Thyroid gland (tissue), 4 donors: ENCODE measurements at regions not wholly inside any gene's neighbourhood (a gene's known extent, or its start where the extent isn't known, plus 50 kb on each side); places are given as distances from the start of the nearest gene placed in this dataset.

Source experiments
- DNase-seq, 2 donors: peaks; one replicate each; pipeline ENCODE4 v3.0.0-alpha.2; 2019
- H3K27ac ChIP-seq, 3 donors: fragments of 200-600 bp; sonication (generic); 1 replicate in 2 of 3; 2 replicates in 1 of 3; pipeline ENCODE4 v1.5.1; 2016 to 2019; ENCODE audit warnings: mild to moderate bottlenecking in 1 of 3, moderate library complexity in 1 of 3
- H3K27me3 ChIP-seq: fragments of 200-600 bp; sonication (generic); one replicate; pipeline ENCODE4 v1.5.1; 2019
- H3K36me3 ChIP-seq, 2 donors: fragments of 200-600 bp; sonication (generic); one replicate each; pipeline ENCODE4 v1.5.1; 2016 to 2019
- H3K4me1 ChIP-seq, 2 donors: fragments of 200-600 bp; sonication (generic); one replicate each; pipeline ENCODE4 v1.5.1; 2017 to 2019
- H3K4me3 ChIP-seq, 3 donors: fragments of 200-600 bp; sonication (generic); replicated peaks in 1 of 3; 1 replicate in 2 of 3; 2 replicates in 1 of 3; pipeline ENCODE4 v1.5.1; 2016; ENCODE audit warnings: mild to moderate bottlenecking in 1 of 3
- H3K9me3 ChIP-seq: fragments of 200-600 bp; sonication (generic); one replicate; pipeline ENCODE4 v1.5.1; 2017
- POLR2A ChIP-seq, 2 donors: fragments of 450-650 bp; IDR thresholded peaks; one replicate each; pipeline ENCODE4 v1.6.1; 2017; ENCODE audit warnings: antibody characterized with exemption in 2 of 2, mild to moderate bottlenecking in 2 of 2, moderate library complexity in 1 of 2
- WGBS, 2 donors: methylation state at CpG; one replicate each; pipeline ENCODE4 v1.1.5; 2017; 5-methylcytosine and 5-hydroxymethylcytosine counted together
- intact Hi-C: fragments of 100-400 bp; cut with DNase I; formaldehyde crosslinking; loops from one replicate; pipeline ENCODE4 v1.15.1; 2023
- TF ChIP-seq, protein P1 (sequence below), 6 experiments: fragments of 200-600 bp in 3 of 6; fragments of 450-650 bp in 3 of 6; sonication (generic) in 3 of 6; IDR thresholded peaks; one replicate each; pipeline ENCODE4 v1.5.1; 2016 to 2019; ENCODE audit warnings: antibody characterized with exemption in 6 of 6, mild to moderate bottlenecking in 2 of 6, inconsistent platforms in 1 of 6, moderate library complexity in 1 of 6

GRCh38 chr4:62670514-62670913 lies 1470.4 kb downstream of the ADGRL3 start:
- H3K27ac ChIP-seq = no peak overlapping the region
- no peak overlapping the region for H3K4me3 ChIP-seq
- no peak for DNase-seq
- H3K9me3 ChIP-seq = no peaks in the 10 kb centered on the region
- 76 to 90% methylated on average over 2 of the region's 2 CpGs for WGBS, 2 donors
- H3K36me3 ChIP-seq = no peaks in the 10 kb centered on the region
- TF ChIP-seq, protein P1, sequence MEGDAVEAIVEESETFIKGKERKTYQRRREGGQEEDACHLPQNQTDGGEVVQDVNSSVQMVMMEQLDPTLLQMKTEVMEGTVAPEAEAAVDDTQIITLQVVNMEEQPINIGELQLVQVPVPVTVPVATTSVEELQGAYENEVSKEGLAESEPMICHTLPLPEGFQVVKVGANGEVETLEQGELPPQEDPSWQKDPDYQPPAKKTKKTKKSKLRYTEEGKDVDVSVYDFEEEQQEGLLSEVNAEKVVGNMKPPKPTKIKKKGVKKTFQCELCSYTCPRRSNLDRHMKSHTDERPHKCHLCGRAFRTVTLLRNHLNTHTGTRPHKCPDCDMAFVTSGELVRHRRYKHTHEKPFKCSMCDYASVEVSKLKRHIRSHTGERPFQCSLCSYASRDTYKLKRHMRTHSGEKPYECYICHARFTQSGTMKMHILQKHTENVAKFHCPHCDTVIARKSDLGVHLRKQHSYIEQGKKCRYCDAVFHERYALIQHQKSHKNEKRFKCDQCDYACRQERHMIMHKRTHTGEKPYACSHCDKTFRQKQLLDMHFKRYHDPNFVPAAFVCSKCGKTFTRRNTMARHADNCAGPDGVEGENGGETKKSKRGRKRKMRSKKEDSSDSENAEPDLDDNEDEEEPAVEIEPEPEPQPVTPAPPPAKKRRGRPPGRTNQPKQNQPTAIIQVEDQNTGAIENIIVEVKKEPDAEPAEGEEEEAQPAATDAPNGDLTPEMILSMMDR (IDR thresholded peaks at IDR 0.05) = no peak
- no peak for TF ChIP-seq POLR2A (IDR thresholded peaks at IDR 0.05)
- no peaks in the 10 kb centered on the region for H3K4me1 ChIP-seq
- intact Hi-C loops = no loop called here
- no peaks in the 10 kb centered on the region for H3K27me3 ChIP-seq

DNA sequence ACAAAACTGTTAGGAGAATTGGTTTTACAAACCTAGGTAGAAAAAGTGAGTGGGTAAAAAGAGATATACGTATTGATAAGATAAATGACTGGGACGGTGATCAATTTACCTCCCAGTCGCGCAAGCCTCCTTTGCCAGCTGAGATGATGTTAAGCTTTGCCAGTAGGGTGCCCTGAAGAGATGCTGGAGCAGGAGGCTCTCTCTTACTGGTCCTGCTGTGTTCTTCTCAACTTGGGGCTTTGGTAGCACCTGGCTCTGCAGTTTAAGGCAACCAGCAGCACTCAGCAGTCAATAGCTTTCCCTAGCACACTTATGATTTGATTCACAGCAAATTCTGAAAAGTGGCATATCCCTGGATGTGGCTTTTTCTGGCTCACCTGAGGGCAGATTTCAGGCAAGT lies 1461.7 kb downstream of the ADGRL3 start:
- intact Hi-C loops = no loop called here
- 71 to 80% methylated on average over 4 of the region's 4 CpGs for WGBS, 2 donors

GRCh38 chr4:62656006-62656405 lies 1455.9 kb downstream of the ADGRL3 start:
- DNase-seq = no peak
- H3K9me3 ChIP-seq = no peaks in the 10 kb centered on the region
- intact Hi-C loops = no loop called here
- H3K4me1 ChIP-seq = no peaks in the 10 kb centered on the region
- H3K27me3 ChIP-seq = no peaks in the 10 kb centered on the region
- 73 to 84% methylated on average over 1 of the region's 1 CpG for WGBS, 2 donors
- H3K27ac ChIP-seq = no peak overlapping the region
- no peaks in the 10 kb centered on the region for H3K36me3 ChIP-seq
- no peak for TF ChIP-seq POLR2A (IDR thresholded peaks at IDR 0.05)
- TF ChIP-seq, protein P1 (IDR thresholded peaks at IDR 0.05) = no peak
- no peak overlapping the region for H3K4me3 ChIP-seq

More for the DNA sequence above, 1461.7 kb downstream of the ADGRL3 start:
- H3K4me3 ChIP-seq = no peak overlapping the region
- no peak overlapping the region for H3K27ac ChIP-seq
- no peaks in the 10 kb centered on the region for H3K36me3 ChIP-seq
- H3K27me3 ChIP-seq = no peaks in the 10 kb centered on the region
- DNase-seq = no peak
- H3K4me1 ChIP-seq = no peaks in the 10 kb centered on the region
- H3K9me3 ChIP-seq = no peaks in the 10 kb centered on the region
- TF ChIP-seq POLR2A (IDR thresholded peaks at IDR 0.05) = no peak
- TF ChIP-seq, protein P1 (IDR thresholded peaks at IDR 0.05) = no peak

- H3K9me3 ChIP-seq = no peaks in the 10 kb centered on the region
- no peaks in the 10 kb centered on the region for H3K4me1 ChIP-seq
- no peak overlapping the region for H3K27ac ChIP-seq
- no peaks in the 10 kb centered on the region for H3K36me3 ChIP-seq
- WGBS, 2 donors = 17 to 29% methylated on average over 3 of the region's 3 CpGs
- no peak for DNase-seq
- TF ChIP-seq POLR2A (IDR thresholded peaks at IDR 0.05) = no peak
- TF ChIP-seq, protein P1 (IDR thresholded peaks at IDR 0.05) = no peak
- intact Hi-C loops = no loop called here
- H3K27me3 ChIP-seq = no peaks in the 10 kb centered on the region
- H3K4me3 ChIP-seq = no peak overlapping the region
Measured at GRCh38 chr4:62644372-62644771, 1444.2 kb downstream of the ADGRL3 start.

DNA sequence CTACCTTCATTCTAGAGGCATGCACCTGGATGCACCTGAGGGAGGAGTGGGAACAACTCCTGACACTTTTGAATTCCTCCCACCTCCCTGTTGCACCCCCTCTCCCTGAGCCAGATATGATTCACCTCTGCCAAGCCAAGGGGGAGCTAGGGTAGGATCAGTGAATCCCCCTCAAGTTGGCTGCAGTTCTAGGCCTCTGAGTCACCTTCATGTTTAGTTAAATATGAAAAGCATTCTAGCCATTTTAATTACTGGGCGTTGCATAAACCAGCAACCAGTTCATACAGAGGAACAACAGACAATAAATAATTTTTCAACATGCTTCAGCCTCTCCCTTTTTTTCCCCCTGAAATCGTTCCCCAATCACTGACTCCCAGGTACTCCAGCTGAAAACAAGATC lies 1440.2 kb downstream of the ADGRL3 start:
- no peak for TF ChIP-seq POLR2A (IDR thresholded peaks at IDR 0.05)
- TF ChIP-seq, protein P1 (IDR thresholded peaks at IDR 0.05) = no peak
- H3K4me3 ChIP-seq = no peak overlapping the region
- 63 to 79% methylated on average over 2 of the region's 2 CpGs for WGBS, 2 donors

More for the DNA sequence above, 1440.2 kb downstream of the ADGRL3 start:
- no peak for DNase-seq
- no peaks in the 10 kb centered on the region for H3K4me1 ChIP-seq
- H3K36me3 ChIP-seq = no peaks in the 10 kb centered on the region
- no peaks in the 10 kb centered on the region for H3K9me3 ChIP-seq
- no peak overlapping the region for H3K27ac ChIP-seq
- no peaks in the 10 kb centered on the region for H3K27me3 ChIP-seq
- intact Hi-C loops = no loop called here
